GM12875 (cell line): ENCODE measurements at regions not wholly inside any gene's neighbourhood (a gene's known extent, or its start where the extent isn't known, plus 50 kb on each side); places are given as distances from the start of the nearest gene placed in this dataset.

Experiments used
- H3K4me3 ChIP-seq: one replicate; pipeline ENCODE4 v1.5.1; 2011; ENCODE audit warnings: low read depth, low read length, control low read depth
- CTCF ChIP-seq: IDR thresholded peaks from 2 replicates; pipeline ENCODE4 v1.5.1; 2011; ENCODE audit warnings: low read depth, mild to moderate bottlenecking, control low read depth, inconsistent platforms, low read length, moderate library complexity, borderline replicate concordance; ENCODE audit not compliant: insufficient read depth

- TF ChIP-seq CTCF: no peak
- H3K4me3 ChIP-seq: no peak overlapping the region
Measured at GRCh38 chr3:10766049-10766705, 49.9 kb upstream of the SLC6A11 start.
